Kidney (tissue), 13 donors: ENCODE measurements at regions not wholly inside any gene's neighbourhood (a gene's known extent, or its start where the extent isn't known, plus 50 kb on each side); places are given as distances from the start of the nearest gene placed in this dataset.
"Not testable (repeated sequence)": the region's sequence is repeated elsewhere in the genome, so short reads cannot be mapped to it uniquely, and the experiment has no call there.

ENCODE experiments used
- DNase-seq, 5 donors: peaks; one replicate each; pipeline ENCODE4 v3.0.0-alpha.2; 2013 to 2020
- FAIRE-seq: peaks from 2 replicates; lab custom pipeline; 2012; peaks lifted over from hg19 to GRCh38; lab: Jason Lieb, UNC
- H3K27ac ChIP-seq, 2 donors: one replicate each; pipeline ENCODE4 v1.7.0; 2013; ENCODE audit warnings: low read depth in 2 of 2, low read length in 2 of 2, inconsistent platforms in 1 of 2
- H3K27me3 ChIP-seq: one replicate; pipeline ENCODE4 v1.7.1; 2013; ENCODE audit warnings: low read length, inconsistent platforms; ENCODE audit not compliant: control insufficient read depth, insufficient read depth
- H3K36me3 ChIP-seq, 3 donors: one replicate each; pipeline versions ENCODE4 v1.7.0 to v1.7.1; 2013; ENCODE audit warnings: low read length in 3 of 3, control low read depth in 1 of 3, inconsistent platforms in 1 of 3; ENCODE audit not compliant: insufficient read depth in 3 of 3, control insufficient read depth in 2 of 3
- H3K4me1 ChIP-seq, 3 donors: one replicate each; pipeline versions ENCODE4 v1.7.0 to v1.7.1; 2013; ENCODE audit warnings: low read length in 3 of 3, inconsistent platforms in 1 of 3, low read depth in 1 of 3; ENCODE audit not compliant: control insufficient read depth in 2 of 3, insufficient read depth in 2 of 3
- H3K4me3 ChIP-seq, 3 donors: one replicate each; pipeline versions ENCODE4 v1.7.0 to v1.8.1; 2013; ENCODE audit warnings: low read length in 3 of 3, control low read depth in 1 of 3, inconsistent platforms in 1 of 3
- H3K9ac ChIP-seq, 3 donors: one replicate each; pipeline versions ENCODE4 v1.7.0 to v1.7.1; 2013; ENCODE audit warnings: low read length in 3 of 3, control low read depth in 1 of 3, inconsistent platforms in 1 of 3
- H3K9me3 ChIP-seq, 3 donors: one replicate each; pipeline versions ENCODE4 v1.7.0 to v1.7.1; 2013; ENCODE audit warnings: low read length in 3 of 3, control low read depth in 1 of 3, inconsistent platforms in 1 of 3; ENCODE audit not compliant: control insufficient read depth in 2 of 3, insufficient read depth in 1 of 3
- CTCF ChIP-seq: IDR thresholded peaks from 3 replicates; pipeline ENCODE4 v1.5.1; 2012; ENCODE audit warnings: mild to moderate bottlenecking, moderate library complexity, borderline replicate concordance; ENCODE audit not compliant: insufficient read depth; ENCODE audit errors: extremely low read depth
- intact Hi-C: fragments of 100-400 bp; cut with DNase I; formaldehyde crosslinking; loops from one replicate; pipeline ENCODE4 v1.11.1; 2022
- donor health status: control.
- donor health status: control.
- donor health status: control.
- donor health status: control.
- donor health status: control.
- donor health status: DM: yes; HTN: yes; CAD: no.
- donor health status: Normal renal cell carcinoma (clear cell type).

GRCh38 chr2:38142627-38143026, 66.7 kb upstream of the CYP1B1 start:
- no peaks in the 10 kb centered on the region for H3K27me3 ChIP-seq
- no peak for TF ChIP-seq CTCF
- H3K4me1 ChIP-seq: peaks cover 0 to 7% (median 5%) of the 10 kb centered on the region in 3 donors
- no peak for FAIRE-seq
- no peak overlapping the region for H3K9ac ChIP-seq
- no peaks in the 10 kb centered on the region for H3K36me3 ChIP-seq
- intact Hi-C loops: no loop called here
- no peak for DNase-seq
- no peak overlapping the region for H3K4me3 ChIP-seq
- no peak overlapping the region for H3K27ac ChIP-seq
- peaks cover 0 to 4% (median 0%) of the 10 kb centered on the region in 3 donors for H3K9me3 ChIP-seq

GRCh38 chr2:38141501-38141900, 65.5 kb upstream of the CYP1B1 start:
- Histone ChIP-seq H3K4me3 (no peak overlapping the region), H3K27me3 (no peaks in the 10 kb centered on the region), H3K36me3 (no peaks in the 10 kb centered on the region), H3K9ac (no peak overlapping the region), H3K9me3 (peaks cover 0 to 4% (median 0%) of the 10 kb centered on the region in 3 donors), H3K27ac (no peak overlapping the region), H3K4me1 (no peaks in the 10 kb centered on the region)
- intact Hi-C loops: no loop called here
- DNase-seq (no peak), FAIRE-seq (no peak)
- TF ChIP-seq CTCF: no peak

GRCh38 chr2:38138996-38139395, 63.0 kb upstream of the CYP1B1 start:
- Histone ChIP-seq H3K9me3 (peaks cover 0 to 4% (median 0%) of the 10 kb centered on the region in 3 donors), H3K27me3 (no peaks in the 10 kb centered on the region), H3K36me3 (no peaks in the 10 kb centered on the region), H3K27ac (no peak overlapping the region), H3K4me3 (no peak overlapping the region), H3K9ac (no peak overlapping the region), H3K4me1 (no peaks in the 10 kb centered on the region)
- intact Hi-C loops: no loop called here
- no peak for TF ChIP-seq CTCF
- no peak for FAIRE-seq
- no peak for DNase-seq

GRCh38 chr2:38138419-38138818, 62.5 kb upstream of the CYP1B1 start:
- Histone ChIP-seq H3K9ac (no peak overlapping the region), H3K4me1 (no peaks in the 10 kb centered on the region), H3K27me3 (no peaks in the 10 kb centered on the region), H3K4me3 (no peak overlapping the region), H3K36me3 (no peaks in the 10 kb centered on the region), H3K27ac (no peak overlapping the region), H3K9me3 (no peaks in the 10 kb centered on the region)
- TF ChIP-seq CTCF: no peak
- intact Hi-C loops: no loop called here
- no peak for FAIRE-seq
- DNase-seq: no peak

- H3K36me3 ChIP-seq, H3K27ac ChIP-seq, DNase-seq, H3K9me3 ChIP-seq, H3K4me1 ChIP-seq, H3K4me3 ChIP-seq, H3K9ac ChIP-seq, FAIRE-seq, intact Hi-C loops, H3K27me3 ChIP-seq: not testable (repeated sequence)
Measured at GRCh38 chr2:38137958-38138357, 62.0 kb upstream of the CYP1B1 start.
